ENCODE measurements at regions not wholly inside any gene's neighbourhood (a gene's known extent, or its start where the extent isn't known, plus 50 kb on each side); places are given as distances from the start of the nearest gene placed in this dataset.
"Not testable (repeated sequence)": the region's sequence is repeated elsewhere in the genome, so short reads cannot be mapped to it uniquely, and the experiment has no call there.

- DNase-seq: not testable (repeated sequence)
These were observed 109.8 kb downstream of the SEPTIN7 start for GRCh38 chr7:35910621-35911020.

DNA sequence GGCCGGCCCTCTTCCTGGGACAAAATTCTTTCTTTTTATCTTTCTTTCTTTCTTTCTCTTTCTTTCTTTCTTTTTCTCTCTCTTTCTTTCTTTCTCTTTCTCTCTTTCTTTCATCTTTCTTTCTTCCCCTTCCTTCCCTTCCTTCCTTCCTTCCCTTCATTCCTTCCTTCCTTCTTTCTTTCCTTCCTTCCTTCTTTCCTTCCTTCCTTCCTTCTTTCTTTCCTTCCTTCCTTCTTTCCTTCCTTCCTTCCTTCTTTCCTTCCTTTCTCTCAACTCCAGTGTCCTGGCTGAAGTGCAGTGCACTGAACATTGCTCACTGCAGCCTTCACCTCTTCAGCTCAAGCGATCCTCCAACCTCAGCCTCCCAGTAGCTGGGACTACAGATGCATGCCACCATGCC is 112.5 kb downstream of the SEPTIN7 start:
- not testable (repeated sequence) for DNase-seq

DNA sequence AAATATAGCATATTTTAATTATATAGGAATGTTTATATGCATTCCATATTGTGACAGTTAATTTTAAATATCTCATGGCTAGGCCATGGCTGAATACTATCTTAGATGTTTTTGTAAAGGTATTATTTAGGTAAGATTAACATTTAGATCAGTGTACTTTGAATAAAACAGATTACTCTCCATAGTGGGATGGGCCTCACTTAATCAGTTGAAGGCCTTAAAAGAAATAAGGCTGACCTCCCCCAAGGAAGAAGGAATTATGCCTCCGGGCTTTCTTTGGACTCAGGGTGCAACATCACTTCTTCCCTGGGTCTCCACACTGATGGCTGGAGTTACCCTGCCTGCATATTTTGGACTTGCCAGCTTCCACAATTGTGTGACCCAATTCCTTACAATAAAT is 113.4 kb downstream of the SEPTIN7 start:
- not testable (repeated sequence) for DNase-seq

DNA sequence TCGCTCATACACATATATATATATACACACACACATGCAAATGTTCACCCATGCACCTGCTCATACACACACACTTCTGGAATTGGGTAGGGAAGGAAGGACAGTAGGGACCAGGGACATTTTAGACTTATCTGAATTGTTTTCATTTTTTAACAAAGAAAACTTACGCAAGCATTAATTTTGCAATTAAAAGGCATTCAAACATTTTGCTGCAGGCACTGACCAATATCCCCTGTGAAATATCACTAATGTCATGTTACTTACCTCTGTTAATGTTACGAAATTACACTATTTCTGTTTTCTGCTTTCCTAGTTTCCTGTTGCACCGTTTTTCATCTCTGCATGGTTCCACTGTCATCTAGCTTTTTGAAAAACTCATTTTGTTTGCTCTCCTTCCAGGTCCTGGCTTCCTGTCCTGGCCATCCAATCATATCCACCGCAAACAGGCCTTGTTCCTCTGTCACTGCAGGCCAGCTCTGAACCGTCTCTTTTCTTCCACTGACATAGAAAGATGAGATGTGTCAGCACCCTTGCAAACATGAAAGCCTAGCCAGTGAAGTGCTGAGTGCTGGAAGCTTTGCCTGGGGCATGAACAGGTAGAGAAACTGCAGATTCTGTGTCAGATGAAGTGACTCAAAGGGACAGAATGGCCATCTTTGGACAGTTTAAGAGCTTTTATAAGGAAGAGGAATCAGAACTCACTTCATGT is 114.5 kb downstream of the SEPTIN7 start:
- DNase-seq: not testable (repeated sequence)

GRCh38 chr7:35918217-35918616 is 117.4 kb downstream of the SEPTIN7 start:
- not testable (repeated sequence) for DNase-seq

DNA sequence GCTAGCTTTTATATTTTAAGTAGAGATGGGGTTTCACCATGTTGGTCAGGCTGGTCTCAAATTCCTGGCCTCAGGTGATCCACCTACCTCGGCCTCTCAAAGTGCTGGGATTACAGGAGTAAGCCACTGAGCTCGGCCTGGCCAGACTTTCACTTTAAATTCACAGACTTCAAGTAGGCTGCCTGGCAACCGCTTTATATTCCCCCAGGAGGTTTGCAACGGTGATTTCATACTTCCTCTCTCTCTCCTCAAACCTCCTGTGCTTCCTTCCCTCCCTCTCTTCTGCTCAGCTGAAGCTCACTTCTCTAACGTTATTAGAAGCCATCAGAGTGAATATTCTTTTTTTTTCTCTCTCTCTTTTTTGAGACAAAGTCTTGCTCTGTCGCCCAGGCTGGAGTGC is 118.8 kb downstream of the SEPTIN7 start:
- DNase-seq: not testable (repeated sequence)

DNA sequence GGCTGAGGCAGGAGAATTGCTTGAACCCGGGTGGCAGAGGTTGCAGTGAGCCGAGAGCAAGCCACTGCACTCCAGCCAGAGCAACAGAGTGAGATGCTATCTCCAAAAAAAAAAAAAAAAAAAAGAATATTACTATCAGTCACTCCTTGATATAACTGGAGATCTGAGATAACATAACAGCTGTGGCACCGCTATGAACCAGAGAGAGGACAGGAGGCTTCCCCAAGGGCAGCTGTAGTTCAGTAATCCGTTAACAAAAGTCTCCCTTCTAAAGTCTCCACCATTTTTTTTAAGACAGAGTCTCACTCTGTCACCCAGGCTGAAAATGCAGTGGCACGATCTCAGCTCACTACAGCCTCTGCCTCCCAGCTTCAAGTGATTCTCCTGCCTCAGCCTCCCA is 120.5 kb downstream of the SEPTIN7 start:
- peak; percentile 11 for DNase-seq

GRCh38 chr7:35924668-35925067 is 123.8 kb downstream of the SEPTIN7 start:
- not testable (repeated sequence) for DNase-seq

- DNase-seq: not testable (repeated sequence)
These were observed 126.1 kb downstream of the SEPTIN7 start for GRCh38 chr7:35926966-35927365.

- not testable (repeated sequence) for DNase-seq
These were observed 130.3 kb downstream of the SEPTIN7 start for GRCh38 chr7:35931134-35931533.

DNA sequence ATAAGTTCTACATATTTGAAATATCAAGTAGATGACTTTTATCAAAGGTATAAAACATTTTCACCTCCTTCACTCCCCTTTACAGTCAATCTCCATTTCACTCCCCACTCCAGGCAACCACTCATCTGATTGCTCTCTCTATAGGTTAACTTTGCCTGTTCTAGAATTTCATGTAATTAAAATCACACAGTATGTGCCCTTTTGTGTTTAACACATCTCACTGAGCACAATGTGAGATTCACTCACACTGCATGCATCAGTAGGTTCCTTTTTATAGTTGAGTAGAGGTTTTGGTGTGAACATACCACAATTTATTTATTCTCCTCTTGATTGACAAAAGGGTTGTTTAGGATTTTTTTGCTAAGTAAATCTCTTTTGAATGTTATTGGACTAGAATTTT is 130.7 kb downstream of the SEPTIN7 start:
- DNase-seq: not testable (repeated sequence)

DNA sequence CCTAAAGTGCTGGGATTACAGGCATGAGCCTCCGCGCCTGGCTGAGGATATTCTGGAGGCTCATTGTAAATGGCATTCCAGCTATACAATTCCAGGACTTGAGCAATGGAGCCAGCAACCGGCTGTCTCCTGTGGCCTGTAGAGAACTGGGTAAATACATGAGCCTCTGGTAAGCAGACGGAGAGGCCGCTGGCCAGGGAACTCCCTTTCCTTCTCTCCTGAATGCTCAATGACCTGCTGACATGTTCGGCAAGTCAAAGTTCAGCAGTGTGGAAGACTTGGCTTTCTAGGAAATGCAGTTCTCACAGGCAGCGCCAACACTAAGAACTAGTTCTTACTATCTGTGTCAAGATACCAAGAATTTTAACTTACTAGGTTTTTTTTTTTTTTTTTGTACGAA is 139.8 kb downstream of the SEPTIN7 start:
- not testable (repeated sequence) for DNase-seq

- not testable (repeated sequence) for DNase-seq
These were observed 144.8 kb downstream of the SEPTIN7 start for GRCh38 chr7:35945621-35946020.

DNA sequence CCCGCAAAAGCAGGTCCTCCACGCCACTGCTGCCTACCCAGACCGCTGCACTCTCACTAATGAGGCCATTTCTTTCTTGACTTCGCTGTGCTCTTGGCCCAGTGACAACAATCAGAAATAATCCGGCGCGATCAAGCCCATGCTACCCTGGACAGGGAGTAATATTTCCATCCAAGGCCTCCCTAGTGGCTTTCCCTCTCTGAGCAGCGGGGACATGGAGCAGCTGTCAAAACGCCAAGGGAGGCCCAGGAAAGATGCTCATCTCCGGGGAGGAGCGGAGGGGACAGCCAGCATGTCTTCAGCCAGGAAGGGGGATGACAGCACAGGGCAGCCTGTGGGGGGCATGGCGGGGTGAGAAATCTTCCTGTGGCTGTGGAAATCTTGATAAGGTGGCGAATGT is 154.9 kb downstream of the SEPTIN7 start:
- DNase-seq: not testable (repeated sequence)

- not testable (repeated sequence) for DNase-seq
These were observed 156.1 kb downstream of the SEPTIN7 start for GRCh38 chr7:35956988-35957387.

DNA sequence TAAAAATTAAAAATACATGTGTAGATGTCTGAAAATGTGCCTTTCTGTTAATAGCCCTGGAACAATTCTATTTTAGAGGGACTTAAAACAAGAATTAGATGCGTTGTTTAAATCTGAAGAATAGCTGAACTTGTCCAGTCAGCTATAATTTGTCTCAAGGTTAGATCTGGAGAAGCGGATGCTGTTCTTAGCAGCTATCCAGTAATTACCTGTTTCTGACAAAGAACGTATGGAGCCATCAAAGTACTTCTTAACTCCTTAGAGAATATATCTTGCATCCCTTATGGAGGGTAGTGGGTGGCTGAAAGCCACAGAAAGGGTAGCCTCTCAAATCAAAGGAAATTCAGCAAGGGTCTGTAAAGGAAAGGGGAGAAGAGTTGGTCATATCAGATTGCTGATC is 160.4 kb downstream of the SEPTIN7 start:
- not testable (repeated sequence) for DNase-seq

DNA sequence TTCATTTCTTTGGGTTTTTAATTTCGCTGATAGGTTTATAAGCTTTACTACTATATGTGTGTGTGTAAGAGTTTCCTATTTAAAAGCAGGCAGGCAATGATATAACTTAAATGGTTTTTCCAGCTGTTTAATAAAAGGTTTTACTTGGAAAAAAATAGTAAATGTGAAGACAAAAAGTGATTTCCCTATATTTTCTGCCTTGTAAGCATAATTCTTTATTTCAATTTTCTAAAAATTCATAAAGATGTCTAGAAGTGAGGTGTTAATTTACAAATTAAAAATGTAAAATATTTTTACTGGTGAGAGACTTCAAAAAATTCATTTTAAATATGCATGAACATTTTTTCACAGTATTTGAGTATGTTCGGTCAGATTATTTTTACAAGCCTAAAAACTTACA is 161.8 kb downstream of the SEPTIN7 start:
- DNase-seq: not testable (repeated sequence)

- DNase-seq: no peak
These were observed 166.7 kb downstream of the SEPTIN7 start for GRCh38 chr7:35967366-35968139.

DNA sequence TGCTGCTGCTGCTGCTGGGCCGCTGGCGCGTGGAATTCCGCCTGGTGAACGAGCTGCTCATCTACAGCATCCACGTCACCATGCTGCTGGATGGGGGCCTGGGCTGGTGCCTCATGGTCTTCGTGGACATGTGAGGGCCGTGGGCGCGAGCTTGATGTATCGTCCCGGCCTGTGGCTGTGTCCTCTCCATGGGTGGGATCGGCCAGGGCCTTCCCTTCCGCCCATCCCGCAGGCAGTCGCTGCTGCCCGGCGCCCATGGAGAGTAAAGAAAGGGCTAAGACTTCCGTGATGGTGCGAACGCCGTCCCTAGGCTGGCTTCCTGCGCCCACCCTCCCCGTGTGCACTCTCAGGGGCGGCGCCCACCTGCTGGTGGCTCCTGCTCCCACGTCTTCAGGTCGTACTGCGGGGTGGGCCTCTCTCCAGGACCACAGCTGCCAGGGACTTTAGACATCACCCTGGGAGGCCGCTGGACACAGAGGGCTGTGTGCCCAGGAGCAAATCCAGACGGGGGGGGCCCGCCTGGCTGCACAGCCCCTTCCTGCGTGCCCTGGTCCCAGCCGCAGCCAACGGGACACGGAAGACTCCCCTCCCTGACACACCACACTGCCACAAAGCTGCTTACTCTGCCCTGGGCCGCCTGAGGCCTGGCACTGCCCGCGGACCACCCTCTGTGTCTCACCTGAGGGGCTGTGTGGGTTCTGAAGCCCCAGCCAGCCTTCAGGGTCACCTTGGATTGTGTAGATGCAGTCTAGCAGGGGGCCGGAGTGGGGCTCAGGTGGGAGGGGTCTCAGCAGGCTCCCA is 167.5 kb downstream of the SEPTIN7 start:
- no peak for DNase-seq

DNA sequence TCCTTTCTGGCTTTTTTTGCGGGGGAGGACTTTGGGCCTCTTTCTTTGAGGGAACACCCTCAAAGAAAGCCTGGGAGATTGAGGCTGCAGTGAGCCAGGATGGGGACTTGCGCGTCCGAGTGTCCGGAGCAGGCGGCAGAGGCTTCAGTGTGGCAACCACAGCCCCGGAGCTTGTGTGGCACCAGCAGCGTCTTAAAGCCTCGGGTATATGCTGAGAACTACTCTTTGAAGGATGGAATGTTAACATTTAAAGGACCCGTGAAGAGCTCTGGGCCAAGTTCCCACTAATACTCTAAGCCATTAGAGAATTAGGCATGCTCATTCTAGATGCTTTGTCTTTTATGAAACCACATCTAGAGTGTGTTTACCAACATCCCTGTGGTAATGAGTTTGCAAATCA is 168.2 kb downstream of the SEPTIN7 start:
- no peak for DNase-seq

DNA sequence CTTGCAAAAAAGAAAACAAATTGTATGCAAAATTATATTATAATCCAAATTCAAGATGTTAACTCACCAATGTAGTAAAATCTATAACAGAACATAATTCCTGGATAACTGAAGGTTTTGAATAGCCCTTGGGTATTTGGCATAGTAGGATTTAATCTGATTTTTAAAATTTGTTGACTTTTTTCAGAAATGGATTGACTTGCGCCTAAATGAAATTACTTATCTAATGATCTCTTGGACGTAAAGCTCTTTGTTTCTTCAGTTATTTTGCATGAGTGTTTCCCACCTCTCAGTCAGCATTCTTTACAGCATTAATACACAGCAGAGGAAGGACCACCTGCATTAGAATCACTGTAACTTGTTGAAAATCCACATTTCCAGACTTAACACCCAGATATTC is 169.6 kb downstream of the SEPTIN7 start:
- DNase-seq: no peak

DNA sequence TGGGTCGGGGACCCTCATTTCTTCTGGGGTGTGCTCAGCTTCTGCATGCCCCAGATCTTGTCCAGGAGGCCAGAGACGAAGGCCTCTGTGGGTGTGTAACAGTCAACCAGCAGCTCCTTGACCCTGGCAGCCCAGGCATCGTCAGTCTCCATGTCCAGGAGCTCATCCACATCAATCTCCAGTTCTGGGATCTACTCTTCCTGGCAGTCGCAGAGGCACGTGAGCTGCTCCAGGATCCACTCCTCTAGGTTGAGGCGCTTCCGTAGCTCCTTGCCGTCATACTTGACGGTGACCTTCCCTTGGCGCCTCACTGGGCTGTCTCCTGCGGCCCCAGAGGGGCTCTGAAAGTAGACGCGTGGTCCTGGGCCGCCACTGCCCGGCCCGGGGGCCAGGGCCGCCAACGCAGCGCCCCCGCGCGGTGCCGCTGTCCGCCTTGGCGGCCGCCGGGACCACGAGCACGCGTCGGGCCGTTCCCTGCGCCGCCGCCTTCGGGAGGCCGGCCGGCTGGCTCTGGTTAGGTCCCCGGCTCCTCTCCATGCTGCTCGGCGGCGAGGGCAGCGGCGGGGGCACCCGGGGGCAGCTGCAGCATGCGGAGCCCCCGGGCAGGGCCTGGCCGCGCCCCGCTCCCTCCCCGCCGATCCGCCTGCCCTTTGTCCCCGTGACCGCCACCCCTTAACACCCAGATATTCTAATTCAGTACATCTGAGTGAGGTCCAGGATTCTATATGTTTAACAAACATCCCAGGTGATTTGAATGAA is 170.5 kb downstream of the SEPTIN7 start:
- peak; percentile 53 for DNase-seq

Data from hematopoietic multipotent progenitor cell treated with erythropoietin and hydrocortisone succinate and interleukin-3 and kit ligand, for 6 days (in vitro differentiated cells).